Ectodermal cell (in vitro differentiated cells): ENCODE measurements at regions not wholly inside any gene's neighbourhood (a gene's known extent, or its start where the extent isn't known, plus 50 kb on each side); places are given as distances from the start of the nearest gene placed in this dataset.

Experiments
- H3K27ac ChIP-seq: 2 replicates; pipeline ENCODE4 v1.7.0; 2013; ENCODE audit warnings: mild to moderate bottlenecking, low read depth, low read length; ENCODE audit not compliant: insufficient read depth, poor library complexity, severe bottlenecking
- H3K27me3 ChIP-seq: 2 replicates; pipeline ENCODE4 v1.7.0; 2013; ENCODE audit warnings: mild to moderate bottlenecking, low read length; ENCODE audit not compliant: insufficient read depth, control insufficient read depth, poor library complexity, severe bottlenecking
- H3K36me3 ChIP-seq: one replicate; pipeline ENCODE4 v1.7.0; 2013; ENCODE audit warnings: low read length; ENCODE audit not compliant: control insufficient read depth, insufficient read depth
- H3K4me1 ChIP-seq: one replicate; pipeline ENCODE4 v1.7.0; 2013; ENCODE audit warnings: low read length; ENCODE audit not compliant: control insufficient read depth, insufficient read depth
- H3K4me3 ChIP-seq: 2 replicates; pipeline ENCODE4 v1.7.0; 2013; ENCODE audit warnings: low read depth, low read length, control low read depth; ENCODE audit not compliant: insufficient read depth
- H3K9me3 ChIP-seq: 2 replicates; pipeline ENCODE4 v1.7.0; 2013; ENCODE audit warnings: mild to moderate bottlenecking, low read length, moderate library complexity; ENCODE audit not compliant: control insufficient read depth
- WGBS, 2 experiments: methylation state at CpG; one replicate each; pipeline ENCODE4 v1.1.7; 2013; ENCODE audit warnings: missing lambda C conversion rate in 2 of 2; 5-methylcytosine and 5-hydroxymethylcytosine counted together

GRCh38 chr1:177812650-177813049 lies 157.2 kb downstream of the SEC16B start:
- Histone ChIP-seq H3K4me3 (no peak overlapping the region), H3K4me1 (peaks cover 4% of the 10 kb centered on the region), H3K9me3 (peaks cover 2% of the 10 kb centered on the region), H3K36me3 (no peaks in the 10 kb centered on the region), H3K27me3 (no peaks in the 10 kb centered on the region), H3K27ac (no peak overlapping the region)
- 94% methylated on average over 13 of the region's 13 CpGs for WGBS, 2 experiments

- no peak overlapping the region for H3K27ac ChIP-seq
- H3K27me3 ChIP-seq: no peaks in the 10 kb centered on the region
- H3K9me3 ChIP-seq: peaks cover 2% of the 10 kb centered on the region
- 93 to 99% methylated on average over 3 of the region's 3 CpGs for WGBS, 2 experiments
- H3K4me1 ChIP-seq: peaks cover 4% of the 10 kb centered on the region
- H3K4me3 ChIP-seq: no peak overlapping the region
- H3K36me3 ChIP-seq: no peaks in the 10 kb centered on the region
Observed at GRCh38 chr1:177812144-177812543, 157.7 kb downstream of the SEC16B start.

GRCh38 chr1:177811429-177811828 lies 158.4 kb downstream of the SEC16B start:
- no peaks in the 10 kb centered on the region for H3K36me3 ChIP-seq
- H3K4me1 ChIP-seq: peaks cover 4% of the 10 kb centered on the region
- H3K4me3 ChIP-seq: no peak overlapping the region
- H3K27me3 ChIP-seq: no peaks in the 10 kb centered on the region
- WGBS, 2 experiments: 95% methylated on average over 5 of the region's 5 CpGs
- H3K27ac ChIP-seq: no peak overlapping the region
- peaks cover 2% of the 10 kb centered on the region for H3K9me3 ChIP-seq

- no peaks in the 10 kb centered on the region for H3K36me3 ChIP-seq
- WGBS, 2 experiments: 90% methylated on average over 5 of the region's 5 CpGs
- H3K27ac ChIP-seq: no peak overlapping the region
- peaks cover 4% of the 10 kb centered on the region for H3K4me1 ChIP-seq
- no peak overlapping the region for H3K4me3 ChIP-seq
- peaks cover 2% of the 10 kb centered on the region for H3K9me3 ChIP-seq
- H3K27me3 ChIP-seq: no peaks in the 10 kb centered on the region
Observed at GRCh38 chr1:177809819-177810218, 160.0 kb downstream of the SEC16B start.

- no peaks in the 10 kb centered on the region for H3K4me1 ChIP-seq
- WGBS, 2 experiments: 75 to 96% methylated on average over 1 to 2 of the region's 2 CpGs
- no peaks in the 10 kb centered on the region for H3K27me3 ChIP-seq
- no peak overlapping the region for H3K4me3 ChIP-seq
- H3K27ac ChIP-seq: no peak overlapping the region
- no peaks in the 10 kb centered on the region for H3K9me3 ChIP-seq
- no peaks in the 10 kb centered on the region for H3K36me3 ChIP-seq
Observed at GRCh38 chr1:177802304-177802703, 167.6 kb downstream of the SEC16B start.

GRCh38 chr1:177801790-177802189 lies 168.1 kb downstream of the SEC16B start:
- Histone ChIP-seq H3K4me1 (no peaks in the 10 kb centered on the region), H3K36me3 (no peaks in the 10 kb centered on the region), H3K4me3 (no peak overlapping the region), H3K9me3 (no peaks in the 10 kb centered on the region), H3K27me3 (no peaks in the 10 kb centered on the region), H3K27ac (no peak overlapping the region)
- 93 to 98% methylated on average over 3 of the region's 3 CpGs for WGBS, 2 experiments

GRCh38 chr1:177800400-177801088 lies 169.3 kb downstream of the SEC16B start:
- no peaks in the 10 kb centered on the region for H3K27me3 ChIP-seq
- 87 to 94% methylated on average over 1 of the region's 1 CpG for WGBS, 2 experiments
- no peaks in the 10 kb centered on the region for H3K4me1 ChIP-seq
- no peak overlapping the region for H3K4me3 ChIP-seq
- H3K36me3 ChIP-seq: no peaks in the 10 kb centered on the region
- no peak overlapping the region for H3K27ac ChIP-seq
- no peaks in the 10 kb centered on the region for H3K9me3 ChIP-seq

GRCh38 chr1:177799746-177800145 lies 170.1 kb downstream of the SEC16B start:
- Histone ChIP-seq H3K9me3 (no peaks in the 10 kb centered on the region), H3K27ac (no peak overlapping the region), H3K36me3 (no peaks in the 10 kb centered on the region), H3K4me3 (no peak overlapping the region), H3K4me1 (peaks cover 3% of the 10 kb centered on the region), H3K27me3 (no peaks in the 10 kb centered on the region)
- 94 to 95% methylated on average over 4 of the region's 4 CpGs for WGBS, 2 experiments

- H3K27me3 ChIP-seq: no peaks in the 10 kb centered on the region
- H3K27ac ChIP-seq: no peak overlapping the region
- H3K4me3 ChIP-seq: no peak overlapping the region
- no peaks in the 10 kb centered on the region for H3K36me3 ChIP-seq
- H3K9me3 ChIP-seq: no peaks in the 10 kb centered on the region
- WGBS, 2 experiments: 88 to 91% methylated on average over 3 of the region's 3 CpGs
- peaks cover 11% of the 10 kb centered on the region for H3K4me1 ChIP-seq
Observed at GRCh38 chr1:177798614-177799013, 171.2 kb downstream of the SEC16B start.

- Histone ChIP-seq H3K27ac (no peak overlapping the region), H3K4me1 (peaks cover 11% of the 10 kb centered on the region), H3K4me3 (no peak overlapping the region), H3K9me3 (no peaks in the 10 kb centered on the region), H3K36me3 (no peaks in the 10 kb centered on the region), H3K27me3 (no peaks in the 10 kb centered on the region)
- 89 to 95% methylated on average over 2 of the region's 2 CpGs for WGBS, 2 experiments
Observed at GRCh38 chr1:177796561-177796960, 173.3 kb downstream of the SEC16B start.
